ENCODE measurements at regions not wholly inside any gene's neighbourhood (a gene's known extent, or its start where the extent isn't known, plus 50 kb on each side); places are given as distances from the start of the nearest gene placed in this dataset.

- no peak for DNase-seq
These were observed 1066.9 kb downstream of the TSN start for GRCh38 chr2:122822319-122822718.

- DNase-seq, result no peak
These were observed 1074.7 kb downstream of the TSN start for GRCh38 chr2:122830157-122830556.

- no peak for DNase-seq
These were observed 1076.2 kb downstream of the TSN start for GRCh38 chr2:122831649-122832048.

GRCh38 chr2:122843503-122843902 is 1088.1 kb downstream of the TSN start:
- no peak for DNase-seq

GRCh38 chr2:122851161-122851560 is 1095.7 kb downstream of the TSN start:
- DNase-seq, result no peak

- no peak for DNase-seq
These were observed 1096.6 kb downstream of the TSN start for GRCh38 chr2:122851972-122852531.

GRCh38 chr2:122856696-122857095 is 1101.2 kb downstream of the TSN start:
- no peak for DNase-seq

GRCh38 chr2:122858075-122858702 is 1102.7 kb downstream of the TSN start:
- DNase-seq, result no peak

- no peak for DNase-seq
These were observed 1103.4 kb downstream of the TSN start for GRCh38 chr2:122858813-122859212.

- no peak for DNase-seq
These were observed 1103.8 kb downstream of the TSN start for GRCh38 chr2:122859260-122859659.

- no peak for DNase-seq
These were observed 1108.1 kb downstream of the TSN start for GRCh38 chr2:122863532-122863931.

- peak in 3 of 4 experiments; percentile 9 to 33 (median 32) for DNase-seq
These were observed 1109.3 kb downstream of the TSN start for GRCh38 chr2:122864728-122865127.

- no peak for DNase-seq
These were observed 1110.6 kb downstream of the TSN start for GRCh38 chr2:122866095-122866494.

- no peak for DNase-seq
These were observed 1112.5 kb downstream of the TSN start for GRCh38 chr2:122867941-122868340.

GRCh38 chr2:122868646-122869275 is 1113.3 kb downstream of the TSN start:
- DNase-seq, result no peak

GRCh38 chr2:122873951-122874350 is 1118.5 kb downstream of the TSN start:
- DNase-seq, result no peak

- DNase-seq, result no peak
These were observed 1119.8 kb downstream of the TSN start for GRCh38 chr2:122875091-122875865.

- no peak for DNase-seq
These were observed 1128.4 kb downstream of the TSN start for GRCh38 chr2:122883849-122884248.

- no peak for DNase-seq
These were observed 1129.4 kb downstream of the TSN start for GRCh38 chr2:122884889-122885288.

- DNase-seq, result no peak
These were observed 1130.0 kb downstream of the TSN start for GRCh38 chr2:122885436-122885835.

- DNase-seq, result no peak
These were observed 1131.2 kb downstream of the TSN start for GRCh38 chr2:122886479-122887145.

- DNase-seq, result no peak
These were observed 1125.5 kb upstream of the CNTNAP5 start for GRCh38 chr2:122899614-122900013.

- DNase-seq, result no peak
These were observed 1119.7 kb upstream of the CNTNAP5 start for GRCh38 chr2:122905431-122905830.

Data from suppressor macrophage (primary cell).